ENCODE measurements at regions not wholly inside any gene's neighbourhood (a gene's known extent, or its start where the extent isn't known, plus 50 kb on each side); places are given as distances from the start of the nearest gene placed in this dataset.
A peak's percentile ranks its signal among the peaks of the same experiment; 100 is the strongest.

DNA sequence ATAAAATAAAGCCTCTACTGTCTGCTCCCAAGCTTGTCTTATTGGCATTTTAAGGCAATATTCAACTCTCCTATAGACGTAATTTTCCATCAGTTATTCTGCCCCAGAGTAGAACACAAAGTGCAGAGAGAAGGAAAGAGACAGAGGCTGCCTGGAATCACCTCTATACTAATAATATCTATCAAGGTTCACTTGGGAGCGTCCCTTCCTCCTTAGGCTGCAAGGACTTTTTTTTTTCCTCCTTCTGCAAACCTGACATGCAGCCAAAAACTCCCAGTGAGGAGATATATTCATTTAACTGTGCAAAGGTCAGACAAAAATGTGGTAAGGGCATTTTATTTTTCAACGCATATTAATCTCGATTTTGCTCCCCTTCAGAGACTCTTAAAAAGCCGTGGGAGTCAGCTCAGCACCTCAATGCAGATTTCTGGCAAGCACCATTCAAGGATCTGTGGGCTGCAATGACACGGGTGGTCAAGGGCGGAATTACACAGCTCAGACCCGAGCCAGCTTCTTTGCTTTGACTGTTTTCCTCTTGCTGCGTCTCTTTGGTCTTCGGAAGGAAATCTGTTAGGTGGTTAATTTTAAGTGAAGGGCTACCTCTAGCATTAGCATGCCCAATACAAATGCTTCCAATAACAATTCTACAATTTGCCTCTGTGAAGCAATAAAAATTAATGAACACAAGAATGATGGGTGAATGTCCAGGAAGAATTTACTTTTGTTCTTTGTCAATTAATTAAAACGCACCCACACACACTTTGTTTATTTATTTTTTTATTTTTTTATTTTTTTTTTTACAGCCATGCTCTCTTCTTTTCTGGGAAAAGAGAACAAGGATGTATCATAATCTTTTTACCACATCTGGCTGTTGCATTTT lies 587.7 kb upstream of the GRAMD2B start:
- H3K27ac Mint-ChIP-seq (ENCODE audit: unreplicated experiment): no peak overlapping the region
- peaks cover 2% of the 10 kb centered on the region for H3K9me3 Mint-ChIP-seq (ENCODE audit: unreplicated experiment)
- H3K27me3 Mint-ChIP-seq (ENCODE audit: unreplicated experiment): no peaks in the 10 kb centered on the region
- peaks cover under 1% of the 10 kb centered on the region for H3K36me3 Mint-ChIP-seq (ENCODE audit: unreplicated experiment)
- DNase-seq: peak; percentile 62
- peaks cover 23% of the 10 kb centered on the region for H3K4me1 Mint-ChIP-seq (ENCODE audit: low read depth, unreplicated experiment)
- H3K4me3 Mint-ChIP-seq (ENCODE audit: unreplicated experiment): peak overlapping the region; percentile 7
- peak; percentile 77 for TF ChIP-seq CTCF (IDR thresholded peaks at IDR 0.05; ENCODE audit: partially characterized antibody, unreplicated experiment)

DNA sequence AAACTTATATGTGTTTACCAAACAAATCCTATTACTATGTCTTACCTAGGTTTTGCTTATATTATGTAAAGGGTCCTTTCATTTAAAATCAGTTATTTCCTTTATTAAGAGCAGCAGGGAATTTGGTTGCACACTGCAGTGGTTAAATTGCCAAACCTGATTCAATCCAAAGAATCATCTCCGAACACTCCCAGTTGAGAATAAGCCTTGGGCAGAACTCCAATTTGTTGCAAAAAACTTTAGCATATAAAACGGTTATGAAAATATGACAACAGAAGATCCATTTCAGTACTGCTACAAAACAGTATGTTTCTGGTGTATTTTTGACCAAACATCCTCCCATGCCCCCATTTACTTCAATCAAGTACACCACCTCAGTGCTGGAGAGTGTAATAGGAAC lies 587.0 kb upstream of the GRAMD2B start:
- DNase-seq: no peak

DNA sequence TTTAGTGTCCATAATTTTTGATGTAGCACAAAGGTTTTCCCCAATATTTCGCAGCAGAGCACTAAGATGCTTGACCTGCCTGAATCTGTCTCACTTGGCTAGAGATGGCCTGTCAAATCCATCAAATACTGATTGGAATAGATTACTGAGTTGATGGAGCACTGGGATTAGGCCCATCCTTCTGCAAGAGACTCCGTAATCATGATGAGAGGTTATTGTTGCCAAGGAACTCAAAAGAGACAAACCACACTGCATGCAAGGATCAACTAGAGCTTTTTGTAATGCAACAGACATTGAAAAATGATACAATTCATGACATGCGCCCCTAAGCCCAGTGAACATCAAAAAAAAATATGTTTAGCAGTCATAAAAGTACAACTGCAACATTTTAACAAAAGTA lies 585.3 kb upstream of the GRAMD2B start:
- H3K36me3 Mint-ChIP-seq (ENCODE audit: unreplicated experiment): peaks cover 12% of the 10 kb centered on the region
- TF ChIP-seq CTCF (IDR thresholded peaks at IDR 0.05; ENCODE audit: partially characterized antibody, unreplicated experiment): no peak
- peaks cover 23% of the 10 kb centered on the region for H3K4me1 Mint-ChIP-seq (ENCODE audit: low read depth, unreplicated experiment)
- H3K9me3 Mint-ChIP-seq (ENCODE audit: unreplicated experiment): peaks cover 2% of the 10 kb centered on the region
- no peak overlapping the region for H3K27ac Mint-ChIP-seq (ENCODE audit: unreplicated experiment)
- no peak overlapping the region for H3K4me3 Mint-ChIP-seq (ENCODE audit: unreplicated experiment)
- DNase-seq: no peak
- no peaks in the 10 kb centered on the region for H3K27me3 Mint-ChIP-seq (ENCODE audit: unreplicated experiment)

More for the DNA sequence above, 587.0 kb upstream of the GRAMD2B start:
- H3K4me1 Mint-ChIP-seq (ENCODE audit: low read depth, unreplicated experiment): peaks cover 23% of the 10 kb centered on the region
- H3K9me3 Mint-ChIP-seq (ENCODE audit: unreplicated experiment): peaks cover 2% of the 10 kb centered on the region
- TF ChIP-seq CTCF (IDR thresholded peaks at IDR 0.05; ENCODE audit: partially characterized antibody, unreplicated experiment): no peak
- no peak overlapping the region for H3K27ac Mint-ChIP-seq (ENCODE audit: unreplicated experiment)
- peaks cover 5% of the 10 kb centered on the region for H3K36me3 Mint-ChIP-seq (ENCODE audit: unreplicated experiment)
- H3K4me3 Mint-ChIP-seq (ENCODE audit: unreplicated experiment): no peak overlapping the region
- no peaks in the 10 kb centered on the region for H3K27me3 Mint-ChIP-seq (ENCODE audit: unreplicated experiment)

- TF ChIP-seq CTCF (IDR thresholded peaks at IDR 0.05; ENCODE audit: partially characterized antibody, unreplicated experiment): no peak
- peaks cover 11% of the 10 kb centered on the region for H3K36me3 Mint-ChIP-seq (ENCODE audit: unreplicated experiment)
- H3K4me3 Mint-ChIP-seq (ENCODE audit: unreplicated experiment): no peak overlapping the region
- H3K27ac Mint-ChIP-seq (ENCODE audit: unreplicated experiment): no peak overlapping the region
- H3K27me3 Mint-ChIP-seq (ENCODE audit: unreplicated experiment): no peaks in the 10 kb centered on the region
- no peak for DNase-seq
- H3K4me1 Mint-ChIP-seq (ENCODE audit: low read depth, unreplicated experiment): no peaks in the 10 kb centered on the region
- H3K9me3 Mint-ChIP-seq (ENCODE audit: unreplicated experiment): peaks cover 4% of the 10 kb centered on the region
Observed at GRCh38 chr5:125847561-125847960, 575.6 kb upstream of the GRAMD2B start.

DNA sequence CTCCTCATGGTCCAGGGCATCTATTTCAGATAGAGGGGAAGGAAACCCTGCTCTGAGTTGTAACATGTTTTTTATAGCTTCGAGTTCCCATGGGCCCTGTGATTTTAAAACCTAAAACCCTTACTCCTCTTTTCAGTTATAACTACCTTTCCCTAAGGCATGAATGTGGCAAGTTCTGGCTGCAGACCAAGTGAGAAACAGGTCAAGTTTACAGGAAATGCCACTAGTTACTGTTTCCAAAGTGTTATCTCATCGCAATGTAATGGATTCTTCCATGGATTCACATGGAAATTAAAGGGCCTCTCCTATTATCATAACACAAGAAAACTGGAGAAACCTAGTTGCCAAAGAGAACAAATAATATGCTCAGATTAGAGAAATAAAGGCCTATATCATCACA lies 574.5 kb upstream of the GRAMD2B start:
- H3K4me1 Mint-ChIP-seq (ENCODE audit: low read depth, unreplicated experiment): no peaks in the 10 kb centered on the region
- H3K9me3 Mint-ChIP-seq (ENCODE audit: unreplicated experiment): peaks cover 3% of the 10 kb centered on the region
- no peak for TF ChIP-seq CTCF (IDR thresholded peaks at IDR 0.05; ENCODE audit: partially characterized antibody, unreplicated experiment)
- H3K27ac Mint-ChIP-seq (ENCODE audit: unreplicated experiment): no peak overlapping the region
- peaks cover 2% of the 10 kb centered on the region for H3K36me3 Mint-ChIP-seq (ENCODE audit: unreplicated experiment)
- no peak for DNase-seq
- H3K4me3 Mint-ChIP-seq (ENCODE audit: unreplicated experiment): no peak overlapping the region
- H3K27me3 Mint-ChIP-seq (ENCODE audit: unreplicated experiment): no peaks in the 10 kb centered on the region

Data from glutamatergic neuron (in vitro differentiated cells).